ENCODE measurements at regions not wholly inside any gene's neighbourhood (a gene's known extent, or its start where the extent isn't known, plus 50 kb on each side); places are given as distances from the start of the nearest gene placed in this dataset.
A peak's percentile ranks its signal among the peaks of the same experiment; 100 is the strongest.

DNA sequence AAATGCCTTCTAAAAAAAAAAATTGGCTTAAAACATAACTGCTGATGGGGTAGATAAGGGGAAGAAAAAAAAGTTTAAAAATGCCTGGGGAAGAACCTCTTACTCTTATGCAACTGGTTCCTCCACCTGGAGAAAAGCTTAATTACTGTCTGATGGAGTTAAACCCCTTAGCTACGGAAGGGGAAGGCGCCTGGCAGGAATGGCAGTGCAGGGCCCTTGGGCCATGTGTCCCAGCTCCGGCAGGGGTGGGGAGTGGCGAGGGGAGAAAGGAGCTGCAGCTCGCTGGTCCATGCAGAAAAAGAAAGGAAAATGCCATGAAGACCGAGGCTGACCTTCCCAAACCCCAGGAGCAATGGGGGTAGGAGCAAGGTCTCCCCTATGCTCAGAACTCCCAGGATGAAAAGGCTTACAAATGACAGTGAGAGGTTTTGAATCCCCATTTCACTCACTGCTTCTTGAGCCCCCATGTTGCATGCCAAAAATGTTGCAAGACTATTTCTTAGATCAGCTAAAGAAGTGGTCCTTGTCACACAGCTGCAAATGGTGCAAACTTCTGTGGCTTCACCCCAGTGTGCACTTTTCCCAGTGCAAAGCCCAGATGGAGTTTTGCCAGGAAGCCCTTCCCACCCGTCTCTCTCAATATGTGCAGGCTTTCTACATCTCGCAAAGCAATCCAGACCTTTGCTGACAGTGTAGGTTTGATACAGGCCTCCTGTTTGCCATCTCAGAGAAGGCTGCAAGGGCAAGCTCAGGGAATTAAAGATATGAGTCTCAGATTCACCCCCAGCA is 204.8 kb upstream of the CT83 start:
- Histone ChIP-seq H4K20me1 (ENCODE audit: control insufficient read depth, insufficient read depth, insufficient read length) (no peaks in the 10 kb centered on the region), H3K79me2 (ENCODE audit: insufficient read depth, low read length) (no peaks in the 10 kb centered on the region), H2AFZ (ENCODE audit: low read length) (no peak overlapping the region), H2BK12ac (ENCODE audit: insufficient read length, low read depth, low read length) (no peak overlapping the region), H3K79me1 (ENCODE audit: insufficient read depth, low read depth, low read length, poor library complexity, severe bottlenecking) (no peaks in the 10 kb centered on the region), H3K4me1 (ENCODE audit: insufficient read depth, low read length) (no peaks in the 10 kb centered on the region), H3K9ac (ENCODE audit: extremely low read depth, insufficient read length, low read length) (no peak overlapping the region), H4K5ac (ENCODE audit: insufficient read length, low read depth, low read length) (no peak overlapping the region), H3K18ac (ENCODE audit: insufficient read length, low read depth, low read length) (no peak overlapping the region), H2BK15ac (ENCODE audit: low read depth, low read length) (no peak overlapping the region), H3K23me2 (ENCODE audit: insufficient read length, low read depth, low read length, poor library complexity, severe bottlenecking) (no peaks in the 10 kb centered on the region), H3T11ph (ENCODE audit: low read length) (no peak overlapping the region), H3K9me3 (ENCODE audit: control insufficient read depth, low read depth, low read length) (no peaks in the 10 kb centered on the region), H3K4ac (ENCODE audit: low read depth, low read length) (no peak overlapping the region), H2BK20ac (ENCODE audit: low read depth, low read length, poor library complexity, severe bottlenecking) (no peak overlapping the region), H3K27ac (ENCODE audit: insufficient read length, low read depth, low read length) (no peak overlapping the region), H2BK5ac (ENCODE audit: insufficient read length, low read length) (no peak overlapping the region), H2BK120ac (ENCODE audit: low read depth, low read length, poor library complexity, severe bottlenecking) (no peak overlapping the region), H4K91ac (ENCODE audit: insufficient read length, low read depth, low read length) (no peak overlapping the region), H3K14ac (ENCODE audit: insufficient read depth, low read length) (no peak overlapping the region), H3K56ac (ENCODE audit: insufficient read length, low read depth, low read length) (no peak overlapping the region), H3K23ac (ENCODE audit: insufficient read length, low read depth, low read length) (no peak overlapping the region), H4K8ac (replicated peaks; ENCODE audit: insufficient read length, low read depth, low read length) (no peak overlapping the region), H3K4me2 (ENCODE audit: insufficient read depth, insufficient read length, low read length) (no peak overlapping the region), H3K27me3 (ENCODE audit: insufficient read depth, low read length) (no peaks in the 10 kb centered on the region), H2AK5ac (ENCODE audit: insufficient read length, low read length) (no peak overlapping the region)
- Mint-ChIP-seq H3K36me3 (ENCODE audit: insufficient read depth in 1 of 3, low read depth in 3 of 3) (no peaks in the 10 kb centered on the region), H3K27me3 (ENCODE audit: low read depth) (no peaks in the 10 kb centered on the region), H3K27ac (peak overlapping the region in 1 of 3 experiments; percentile 14; a peak in 1 of 7 replicates), H3K4me3 (no peak overlapping the region), H3K4me1 (peaks cover 5% of the 10 kb centered on the region in 2 experiments; a peak in 3 of 4 replicates), H3K9me3 (peaks cover 0 to 2% of the 10 kb centered on the region in 2 experiments; a peak in 1 of 5 replicates)
- WGBS (ENCODE audit: extremely low coverage, insufficient read length, low lambda C conversion rate), result no CpG with 5 or more reads among the region's 8 CpGs
- TF ChIP-seq, protein P1, sequence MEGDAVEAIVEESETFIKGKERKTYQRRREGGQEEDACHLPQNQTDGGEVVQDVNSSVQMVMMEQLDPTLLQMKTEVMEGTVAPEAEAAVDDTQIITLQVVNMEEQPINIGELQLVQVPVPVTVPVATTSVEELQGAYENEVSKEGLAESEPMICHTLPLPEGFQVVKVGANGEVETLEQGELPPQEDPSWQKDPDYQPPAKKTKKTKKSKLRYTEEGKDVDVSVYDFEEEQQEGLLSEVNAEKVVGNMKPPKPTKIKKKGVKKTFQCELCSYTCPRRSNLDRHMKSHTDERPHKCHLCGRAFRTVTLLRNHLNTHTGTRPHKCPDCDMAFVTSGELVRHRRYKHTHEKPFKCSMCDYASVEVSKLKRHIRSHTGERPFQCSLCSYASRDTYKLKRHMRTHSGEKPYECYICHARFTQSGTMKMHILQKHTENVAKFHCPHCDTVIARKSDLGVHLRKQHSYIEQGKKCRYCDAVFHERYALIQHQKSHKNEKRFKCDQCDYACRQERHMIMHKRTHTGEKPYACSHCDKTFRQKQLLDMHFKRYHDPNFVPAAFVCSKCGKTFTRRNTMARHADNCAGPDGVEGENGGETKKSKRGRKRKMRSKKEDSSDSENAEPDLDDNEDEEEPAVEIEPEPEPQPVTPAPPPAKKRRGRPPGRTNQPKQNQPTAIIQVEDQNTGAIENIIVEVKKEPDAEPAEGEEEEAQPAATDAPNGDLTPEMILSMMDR (conservative IDR thresholded peaks at IDR 0.05), result no peak
- no peak for DNase-seq
